ENCODE measurements at regions not wholly inside any gene's neighbourhood (a gene's known extent, or its start where the extent isn't known, plus 50 kb on each side); places are given as distances from the start of the nearest gene placed in this dataset.
"Not testable (repeated sequence)": the region's sequence is repeated elsewhere in the genome, so short reads cannot be mapped to it uniquely, and the experiment has no call there.

DNA sequence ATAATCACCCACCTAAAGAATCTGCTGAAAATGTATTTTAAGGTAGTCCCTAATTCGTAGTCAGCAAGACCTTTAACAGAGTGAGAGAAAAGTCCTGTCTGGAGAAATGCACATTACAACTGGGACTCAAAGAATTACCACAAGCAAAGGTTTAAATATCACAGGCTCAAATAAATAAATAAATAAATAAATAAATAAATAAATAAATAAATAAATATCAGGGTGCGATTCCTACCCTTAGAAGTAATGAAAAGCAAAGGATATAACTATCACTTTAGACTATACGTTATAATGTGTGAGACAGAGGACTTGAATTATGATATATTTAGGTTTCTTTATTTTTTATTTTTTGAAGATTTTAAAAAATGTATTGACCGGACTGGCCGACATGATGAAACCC, 522.5 kb upstream of the ATXN7L3B start:
- no peak for ATAC-seq

DNA sequence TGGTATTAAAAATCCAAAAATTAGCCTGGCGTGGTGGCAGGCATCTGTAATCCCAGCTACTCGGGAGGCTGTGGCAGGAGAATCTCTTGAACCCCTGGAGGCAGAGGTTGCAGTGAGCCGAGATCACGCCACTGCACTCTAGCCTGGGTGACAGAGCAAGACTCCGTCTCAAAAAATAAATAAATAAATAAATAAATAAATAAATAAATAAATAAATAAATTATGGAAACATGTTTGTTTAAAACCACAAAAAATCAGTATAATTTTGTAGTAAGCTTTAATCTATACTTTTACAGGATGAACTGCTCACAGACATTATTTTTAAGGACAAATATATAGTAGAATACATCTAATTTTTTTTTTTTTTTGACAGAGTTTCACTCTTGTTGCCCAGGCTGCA, 521.3 kb upstream of the ATXN7L3B start:
- ATAC-seq: not testable (repeated sequence)

DNA sequence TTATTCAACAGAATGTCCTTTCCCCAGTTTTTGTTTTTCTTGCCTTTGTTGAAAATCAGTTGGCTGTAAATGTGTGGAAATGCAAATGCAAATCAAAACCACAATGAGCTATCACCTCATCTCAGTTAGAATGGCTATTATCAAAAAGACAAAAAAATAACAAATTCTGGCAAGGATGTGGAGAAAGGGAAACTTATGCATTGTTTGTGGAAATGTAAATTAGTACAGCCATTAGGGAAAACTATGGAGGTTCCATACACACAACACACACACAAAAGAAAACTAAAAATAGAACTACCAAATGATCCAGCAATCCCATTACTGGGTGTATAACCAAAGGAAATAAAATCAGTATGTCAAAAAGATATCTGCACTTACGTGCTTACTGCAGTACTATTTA, 518.8 kb upstream of the ATXN7L3B start:
- ATAC-seq: no peak

DNA sequence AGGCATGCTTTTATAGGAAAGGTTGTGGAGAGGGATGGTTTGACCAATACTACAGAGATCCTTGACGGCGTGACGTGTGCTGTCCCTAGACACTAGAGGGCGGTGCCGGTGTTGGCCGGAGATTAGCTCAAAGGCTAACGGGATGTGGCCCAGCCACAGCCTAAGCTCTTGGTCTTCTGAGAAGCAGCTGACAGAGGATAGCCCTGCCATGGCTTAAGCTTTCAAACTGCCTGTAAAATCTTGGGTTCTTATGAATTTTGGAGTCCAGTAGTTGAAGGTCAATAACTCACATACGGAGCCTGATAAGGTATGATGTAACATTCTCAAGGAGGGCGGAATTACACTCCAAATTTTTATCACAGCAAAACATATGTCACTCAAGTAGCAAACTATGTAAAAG, 515.7 kb upstream of the ATXN7L3B start:
- peak; percentile 71 for ATAC-seq

DNA sequence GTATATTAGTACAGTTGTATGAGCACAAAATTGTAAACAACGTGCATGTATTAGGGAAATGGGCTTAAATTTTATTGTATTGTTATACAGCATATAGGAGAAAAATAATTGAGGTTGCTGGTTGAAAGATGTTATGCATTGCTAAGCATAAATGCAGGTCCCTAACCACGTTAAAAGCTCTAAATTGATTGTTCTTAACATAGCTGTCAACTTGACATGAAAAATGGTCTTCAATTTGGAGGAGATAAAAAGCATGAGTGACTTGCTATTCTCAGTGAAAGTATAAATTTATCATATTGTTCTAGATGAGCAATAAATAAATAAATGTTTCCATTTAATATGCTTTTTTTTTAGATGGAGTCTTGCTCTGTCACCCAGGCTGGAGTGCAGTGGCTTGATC, 506.6 kb upstream of the ATXN7L3B start:
- ATAC-seq: no peak

DNA sequence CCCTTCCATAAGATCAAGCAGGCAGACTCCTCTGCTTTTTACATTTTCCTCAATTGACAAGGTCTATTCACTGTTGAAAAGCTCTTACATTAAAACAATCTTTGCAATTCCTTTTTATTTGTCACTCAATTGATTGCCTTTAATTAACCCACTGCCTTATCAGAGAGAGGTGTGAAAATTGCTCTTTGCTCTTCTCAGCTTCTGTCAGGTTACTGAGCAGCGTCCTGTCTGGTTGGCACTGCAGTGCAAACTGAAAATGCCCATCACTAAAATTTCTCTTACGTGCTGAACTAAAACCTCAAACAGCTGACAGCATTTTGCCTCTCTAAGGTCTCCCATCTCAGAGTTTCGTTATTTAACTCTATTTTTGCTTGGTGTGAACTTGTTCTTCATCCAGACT, 504.1 kb upstream of the ATXN7L3B start:
- no peak for ATAC-seq

DNA sequence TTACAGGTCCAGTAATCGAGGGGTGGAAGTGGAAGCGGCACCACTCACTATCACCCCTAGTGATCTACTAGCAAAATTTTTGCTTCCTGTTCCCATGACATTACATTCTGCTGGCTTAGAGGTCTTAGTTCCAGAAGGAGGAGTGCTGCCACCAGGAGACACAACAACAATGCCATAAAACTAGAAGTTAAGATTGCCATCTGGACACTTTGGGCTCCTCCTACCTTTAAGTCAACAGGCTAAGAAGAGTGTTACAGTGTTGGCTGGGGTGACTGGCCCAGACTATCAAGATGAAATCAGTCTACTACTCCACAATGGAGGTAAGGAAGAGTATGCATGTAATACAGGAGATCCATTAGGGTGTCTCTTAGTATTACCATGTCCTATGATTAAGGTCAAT, 498.5 kb upstream of the ATXN7L3B start:
- ATAC-seq: not testable (repeated sequence)

DNA sequence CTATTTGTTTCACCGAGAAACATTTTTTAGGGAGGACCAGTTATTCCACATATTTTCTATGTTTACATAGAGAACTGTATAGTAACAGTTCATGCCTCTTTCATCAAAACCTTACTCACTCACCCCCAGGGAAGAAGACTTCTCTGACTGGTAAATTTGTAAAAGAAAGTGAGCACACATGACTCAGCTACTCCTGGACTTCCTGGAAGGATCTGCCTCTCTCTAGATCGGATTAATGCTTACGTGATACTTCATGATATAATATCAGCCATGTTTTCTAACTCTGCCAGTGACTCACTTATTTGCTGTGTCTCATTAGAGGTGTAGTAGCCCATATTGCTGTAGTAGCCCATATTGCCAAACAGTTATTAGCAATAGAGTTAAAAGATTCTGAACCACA, 494.3 kb upstream of the ATXN7L3B start:
- ATAC-seq: peak; percentile 100

DNA sequence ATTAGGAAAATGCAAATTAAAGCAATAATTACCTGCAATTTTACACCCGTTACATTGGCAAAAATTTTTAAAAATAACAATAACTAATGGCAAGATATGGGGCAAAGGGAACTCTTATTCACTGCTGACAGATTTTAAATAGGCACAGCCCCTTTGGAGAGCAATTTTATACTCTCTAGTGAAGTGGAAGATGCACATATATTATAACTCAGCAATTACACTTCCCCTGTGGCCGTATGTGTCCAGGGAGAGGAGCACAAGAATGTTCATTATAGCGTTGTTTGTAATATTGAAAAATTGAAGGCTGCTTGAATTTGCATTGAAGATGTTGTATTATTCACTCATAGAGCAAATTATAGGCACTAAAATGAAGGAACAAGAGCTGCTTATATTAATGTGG, 488.3 kb upstream of the ATXN7L3B start:
- no peak for ATAC-seq

DNA sequence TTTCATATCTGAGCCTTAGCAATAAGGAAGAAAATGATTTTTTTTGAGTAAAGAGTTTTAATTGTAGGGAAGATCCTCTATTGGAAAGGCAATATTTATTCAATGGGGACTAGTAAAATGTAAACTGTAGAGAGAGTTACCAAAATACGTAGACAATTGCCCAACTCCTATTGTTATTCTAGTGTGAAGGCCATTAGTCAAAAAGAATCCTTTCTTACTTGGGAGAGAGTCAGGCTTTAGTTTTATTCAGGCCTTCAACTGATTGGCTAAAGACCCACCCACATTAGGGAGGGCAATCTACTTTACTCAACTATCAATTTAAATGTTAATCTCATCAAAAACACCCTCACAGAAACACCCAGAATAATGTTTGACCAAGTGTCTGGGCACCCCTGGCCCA, 485.8 kb upstream of the ATXN7L3B start:
- no peak for ATAC-seq

DNA sequence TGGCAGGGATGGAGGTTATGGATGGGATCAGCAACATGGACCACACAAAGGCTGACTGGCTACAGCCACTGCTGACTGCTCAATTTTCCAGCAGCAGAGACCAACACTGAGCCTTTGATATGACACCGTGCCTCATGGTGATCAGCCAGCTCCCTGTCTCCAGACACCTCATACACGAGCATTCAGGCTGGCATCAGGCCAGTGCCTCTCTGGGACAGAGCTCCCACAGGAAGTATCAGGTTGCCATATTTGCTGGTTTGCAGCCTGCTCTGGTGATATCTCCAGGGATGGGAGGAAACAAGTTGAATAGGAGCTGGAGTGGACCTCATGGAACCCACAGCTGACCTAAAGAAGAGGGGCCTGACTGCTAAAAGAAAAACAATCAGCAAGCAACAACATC, 471.2 kb upstream of the ATXN7L3B start:
- ATAC-seq: no peak

DNA sequence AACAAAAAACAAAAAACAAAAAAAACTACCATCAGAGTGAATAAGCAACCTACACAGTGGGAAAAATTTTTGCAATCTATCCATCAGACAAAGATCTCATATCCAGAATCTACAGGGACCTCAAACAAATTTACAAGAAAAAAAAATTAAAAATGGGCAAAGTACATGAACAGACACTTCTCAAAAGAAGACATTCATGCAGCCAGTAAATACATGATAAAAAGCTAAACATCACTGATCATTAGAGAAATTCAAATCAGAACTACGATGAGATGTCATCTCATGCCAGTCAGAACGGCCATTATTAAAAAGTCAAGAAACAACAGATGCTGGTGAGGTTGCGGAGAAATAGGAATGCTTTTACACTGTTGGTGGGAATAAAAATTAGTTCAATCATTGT, 466.5 kb upstream of the ATXN7L3B start:
- no peak for ATAC-seq

DNA sequence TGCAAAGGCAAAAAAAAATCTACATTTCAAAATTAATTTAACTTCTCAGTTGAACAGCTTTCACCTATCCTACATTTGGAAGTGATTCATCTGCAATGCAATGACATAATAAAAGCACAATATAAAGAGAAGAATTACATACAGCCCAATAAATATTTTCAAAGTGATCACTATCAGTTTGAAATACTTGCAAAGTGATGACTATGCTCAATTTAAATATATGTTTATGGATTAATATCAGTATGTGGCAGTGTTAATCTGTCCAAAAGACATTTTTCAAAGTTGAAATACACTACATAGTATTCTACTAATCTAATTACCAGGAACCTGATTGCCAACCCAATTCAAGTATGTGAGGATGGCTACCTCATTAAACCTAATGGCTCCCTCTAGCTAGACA, 460.7 kb upstream of the ATXN7L3B start:
- no peak for ATAC-seq

DNA sequence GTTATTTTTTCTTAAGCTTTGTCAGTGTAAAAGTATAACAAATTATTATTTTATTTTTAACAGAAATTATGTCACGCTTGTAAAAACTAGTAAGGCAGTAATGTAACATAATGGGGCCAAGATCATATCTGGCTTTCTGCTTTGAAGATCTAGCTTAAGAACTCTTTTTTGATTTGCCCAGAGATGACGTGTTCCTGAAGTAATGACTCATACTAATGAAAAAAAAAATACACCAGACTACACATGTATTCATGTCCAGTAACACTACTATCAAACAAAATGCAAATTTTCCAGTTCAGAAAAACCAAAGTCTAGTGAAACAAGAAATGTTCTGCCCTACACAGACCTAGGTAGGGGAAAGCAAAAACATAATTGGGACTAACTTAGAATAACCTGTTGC, 432.2 kb upstream of the ATXN7L3B start:
- no peak for ATAC-seq

DNA sequence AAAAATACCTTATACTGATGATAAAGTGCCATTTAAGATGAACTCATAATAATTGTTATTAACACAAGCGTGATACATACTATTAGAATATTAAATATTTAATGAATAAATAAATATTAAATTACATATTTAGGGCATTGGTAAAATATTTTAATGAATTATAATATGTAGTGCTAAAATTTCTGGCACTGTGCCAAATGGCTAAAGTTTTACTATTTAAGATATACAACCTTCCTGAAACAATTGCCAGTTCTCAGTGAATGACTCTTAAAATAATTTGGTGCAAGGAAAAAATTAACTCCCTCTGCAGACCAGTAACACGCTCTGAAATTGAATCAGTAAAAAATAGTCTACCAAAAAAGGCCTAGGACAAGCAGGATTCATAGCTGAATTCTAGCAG, 428.9 kb upstream of the ATXN7L3B start:
- no peak for ATAC-seq

DNA sequence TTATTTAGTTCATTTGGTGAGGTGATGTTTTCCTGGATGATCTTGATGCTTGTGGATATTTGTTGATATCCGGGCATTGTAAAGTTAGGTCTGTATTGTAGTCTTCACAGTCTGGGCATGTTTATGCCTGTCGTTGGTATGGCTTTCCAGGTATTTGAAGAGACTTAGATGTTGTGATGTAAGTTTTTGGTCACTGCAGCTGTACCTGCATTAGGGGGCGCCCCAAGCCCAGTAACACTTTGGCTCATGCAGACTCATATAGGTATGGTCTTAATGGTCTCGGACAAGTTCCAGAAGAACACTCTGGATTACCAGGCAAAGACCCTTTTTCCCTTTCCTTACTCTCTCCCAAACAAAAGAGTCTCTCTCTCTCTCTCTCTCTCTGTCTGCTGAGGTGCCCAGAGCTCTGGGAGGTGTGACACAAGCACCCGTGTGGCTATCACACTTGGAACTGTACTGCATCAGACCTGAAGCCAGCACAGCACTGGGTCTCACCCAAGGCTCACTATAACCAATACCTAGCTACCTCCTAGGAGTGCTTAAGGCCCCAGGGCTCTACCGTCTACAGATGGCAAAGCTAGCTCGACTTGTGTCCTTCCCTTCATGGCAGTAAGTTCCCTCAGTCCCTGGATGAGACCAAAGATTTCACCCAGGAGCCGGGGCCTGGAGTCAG, 425.8 kb upstream of the ATXN7L3B start:
- no peak for ATAC-seq

DNA sequence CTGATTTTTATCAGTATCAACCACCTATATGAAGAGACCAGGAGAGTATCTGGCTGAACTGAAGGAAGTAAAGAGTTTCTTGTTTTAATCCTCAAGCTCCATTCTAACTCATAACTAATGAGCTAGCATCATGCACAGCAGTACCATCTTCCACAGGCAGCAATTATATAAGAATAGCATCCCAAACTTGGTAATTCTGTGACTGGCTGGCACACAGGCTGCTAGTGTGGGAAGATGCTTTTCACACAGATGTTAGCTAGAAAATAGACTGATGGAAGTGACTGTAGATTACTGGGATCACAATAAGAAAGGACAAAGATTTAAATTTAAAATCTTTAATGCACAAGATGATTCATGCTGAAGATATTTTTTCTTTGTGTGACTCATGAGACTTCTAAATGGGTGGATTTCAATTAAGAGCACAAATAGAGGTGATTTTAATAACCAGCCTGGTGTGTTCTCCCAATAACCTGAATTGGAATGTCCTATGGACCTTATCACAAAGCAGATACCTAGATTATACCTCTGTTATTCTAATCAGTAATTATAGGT, 417.7 kb upstream of the ATXN7L3B start:
- no peak for ATAC-seq

DNA sequence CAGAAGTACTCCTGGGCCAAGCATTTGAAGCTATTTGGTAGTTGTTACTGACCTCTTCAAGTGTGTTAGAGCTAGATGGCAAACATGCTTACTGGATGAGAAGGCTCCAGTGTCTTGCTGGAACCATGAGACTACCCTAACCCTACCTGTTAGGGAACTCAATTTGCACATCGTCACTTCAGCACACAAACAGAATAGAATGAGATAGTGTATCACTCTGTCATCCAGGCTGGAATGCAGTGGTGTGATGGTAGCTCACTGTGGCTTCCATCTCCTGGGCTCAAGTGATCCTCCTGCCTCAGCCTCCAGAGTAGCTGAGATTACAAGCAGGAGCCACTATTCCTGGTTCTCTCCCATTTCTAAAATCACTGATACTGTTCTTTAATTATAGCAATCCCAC, 417.0 kb upstream of the ATXN7L3B start:
- ATAC-seq: no peak

DNA sequence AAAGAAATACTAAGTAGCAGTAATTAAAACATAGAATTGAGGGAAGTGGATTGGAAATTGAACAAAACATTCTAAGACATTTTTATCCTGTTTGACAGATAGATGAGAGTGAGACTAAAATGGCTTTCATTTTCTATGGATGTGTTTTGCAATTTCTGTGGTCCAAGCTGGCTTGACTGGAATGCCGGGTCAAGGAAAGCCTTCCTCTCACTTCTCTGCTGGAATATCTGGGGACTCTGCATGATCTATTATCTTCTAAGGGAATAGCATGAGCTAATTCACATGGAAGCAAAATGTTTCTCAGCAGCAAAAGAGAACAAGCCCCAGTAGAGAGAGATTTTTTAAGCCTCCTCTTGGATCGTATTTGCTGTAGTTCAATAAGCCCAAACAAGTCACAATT, 407.9 kb upstream of the ATXN7L3B start:
- ATAC-seq: no peak

DNA sequence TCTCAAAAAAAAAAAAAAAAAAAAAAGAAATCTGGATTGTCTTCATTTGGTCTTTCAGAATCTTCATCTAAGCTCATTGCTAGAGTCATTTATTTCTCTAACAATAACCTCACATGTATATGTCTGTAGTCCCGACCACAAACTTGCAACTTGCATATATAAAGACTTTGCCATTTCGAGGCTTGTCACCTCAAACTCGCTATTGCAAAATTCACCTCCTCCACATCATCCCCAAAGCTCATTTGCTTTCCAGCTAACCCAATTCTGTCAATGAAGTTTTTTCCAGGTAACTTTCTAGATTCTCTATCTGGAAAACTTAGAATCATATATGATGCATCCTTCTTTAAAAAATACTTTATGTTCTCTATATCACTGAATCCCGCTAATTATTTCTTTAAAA, 393.2 kb upstream of the ATXN7L3B start:
- ATAC-seq: no peak

DNA sequence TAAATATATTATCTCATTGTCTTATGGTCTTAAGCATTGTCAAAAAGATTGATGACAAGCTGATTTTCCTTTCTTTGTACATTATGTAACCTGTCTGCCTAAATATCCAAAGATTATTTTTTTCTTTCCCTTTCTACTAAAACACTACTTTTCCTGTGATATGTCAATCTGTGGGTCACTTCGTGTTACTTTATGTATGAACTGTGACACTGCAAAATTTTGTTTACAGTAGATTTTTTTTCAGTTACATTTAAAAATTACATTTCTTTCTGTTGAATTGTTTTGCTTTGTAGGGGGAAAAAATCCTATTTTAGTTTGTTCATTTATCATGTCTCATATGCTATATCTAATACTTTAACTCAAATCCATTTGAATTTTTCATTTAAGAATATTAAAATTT, 392.3 kb upstream of the ATXN7L3B start:
- ATAC-seq: no peak

DNA sequence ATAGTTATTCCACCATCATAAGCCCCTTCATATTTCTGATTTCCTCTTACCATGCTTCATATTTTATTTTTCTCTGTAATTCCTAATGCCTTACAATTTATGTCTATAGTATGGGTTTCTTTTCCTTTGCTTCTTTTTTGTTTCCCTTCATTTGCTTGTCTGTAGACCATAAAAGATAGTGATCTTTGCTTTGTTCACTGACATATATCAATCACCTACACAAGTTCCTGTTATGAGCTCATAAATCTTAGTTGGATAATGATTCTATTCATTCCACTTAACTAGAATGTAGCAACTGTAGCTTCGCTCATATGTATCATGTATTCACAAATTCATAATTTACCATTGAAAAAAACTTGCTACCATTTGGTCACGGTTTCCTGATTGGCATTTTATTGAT, 388.8 kb upstream of the ATXN7L3B start:
- ATAC-seq: no peak

DNA sequence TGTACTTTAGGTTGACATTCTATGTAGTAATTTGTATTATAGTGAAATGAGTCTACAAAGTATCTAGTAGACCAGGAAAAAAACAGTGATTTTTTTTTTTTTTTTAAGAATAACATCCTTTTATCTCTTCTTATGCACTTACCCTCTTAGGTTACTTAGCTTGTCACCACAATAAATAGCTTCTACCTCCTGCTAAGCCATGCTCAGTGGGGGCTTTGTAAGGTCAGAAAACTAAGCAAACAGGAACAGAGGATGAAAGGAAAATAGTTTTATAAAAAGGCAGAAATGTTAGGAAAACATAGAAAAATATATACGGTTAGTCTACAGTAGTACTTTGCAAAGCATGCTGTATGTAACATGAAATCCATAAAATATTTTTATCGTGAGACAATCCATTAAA, 385.3 kb upstream of the ATXN7L3B start:
- ATAC-seq: no peak

DNA sequence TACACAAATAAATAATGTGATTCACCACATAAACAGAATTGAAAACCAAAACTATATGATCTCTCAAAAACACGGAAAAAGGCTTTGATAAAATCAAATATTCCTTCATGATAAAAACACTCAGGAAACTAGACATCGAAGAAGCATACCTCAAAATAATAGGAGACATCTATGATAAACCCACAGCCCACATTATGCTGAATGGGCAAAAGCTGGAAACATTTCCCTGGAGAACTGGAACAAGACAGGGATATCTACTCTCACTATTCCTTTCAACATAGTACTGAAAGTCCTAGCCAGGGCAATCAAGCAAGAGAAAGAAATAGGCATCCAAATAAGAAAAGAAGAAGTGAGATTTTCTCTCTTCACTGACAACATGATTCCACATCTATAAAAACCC, 371.5 kb upstream of the ATXN7L3B start:
- ATAC-seq: no peak

DNA sequence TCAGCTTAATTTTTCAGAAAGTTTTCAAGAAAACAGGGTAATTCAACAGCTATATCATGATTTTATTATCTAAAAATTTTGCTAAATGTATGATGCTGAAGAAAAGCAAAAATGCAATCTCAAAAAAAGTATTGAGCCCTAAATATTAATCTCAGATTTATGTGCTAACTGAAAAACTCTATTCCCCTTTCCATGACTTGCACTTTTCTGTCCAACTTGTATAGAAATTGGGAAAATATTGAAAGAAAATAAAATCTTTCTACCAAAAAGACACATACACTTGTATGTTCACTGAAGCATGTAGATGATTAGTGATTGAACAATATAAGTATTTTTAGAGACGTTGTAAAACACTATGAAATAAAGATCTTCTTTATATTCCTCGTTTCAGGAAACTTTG, 368.0 kb upstream of the ATXN7L3B start:
- ATAC-seq: no peak
